Endothelial cell of umbilical vein (primary cell): ENCODE measurements at regions not wholly inside any gene's neighbourhood (a gene's known extent, or its start where the extent isn't known, plus 50 kb on each side); places are given as distances from the start of the nearest gene placed in this dataset.
A peak's percentile ranks its signal among the peaks of the same experiment; 100 is the strongest.

Source experiments
- BruUV-seq: library from RNA; stranded (reverse); fragments of 400-500 nt; replicated peaks from 2 replicates; lab custom pipeline; 2021; lab: Mats Ljungman, UMichigan
- CTCF ChIA-PET: fragments of 300-600, 350-600 bp; sonication (Branson Sonifier 250); formaldehyde crosslinking; loops from one replicate; lab custom pipeline; 2021; ENCODE audit warnings: antibody characterized with exemption, inconsistent platforms; lab: Charles Lee
- POLR2A ChIA-PET: fragments of 300-600, 350-600 bp; sonication (Branson Sonifier 250); formaldehyde crosslinking; loops from one replicate; lab custom pipeline; 2021; ENCODE audit warnings: antibody characterized with exemption, inconsistent platforms; lab: Charles Lee
- DNase-seq: peaks from one replicate; pipeline ENCODE4 v3.0.0-alpha.2; 2011; ENCODE audit warnings: low read depth, low spot score
- FAIRE-seq: peaks from 2 replicates; lab custom pipeline; 2011; peaks lifted over from hg19 to GRCh38; lab: Jason Lieb, UNC
- H2AFZ ChIP-seq: 2 replicates; pipeline ENCODE4 v1.6.0; 2012; ENCODE audit warnings: low read depth, low read length, control low read depth, inconsistent platforms
- H3K27ac ChIP-seq: 2 replicates; pipeline ENCODE4 v1.5.1; 2011; ENCODE audit warnings: low read depth, mild to moderate bottlenecking, control low read depth, low read length, moderate library complexity; ENCODE audit not compliant: insufficient read depth
- H3K27me3 ChIP-seq, 2 experiments: 2 replicates each; pipeline versions ENCODE4 v1.6.0 to v1.6.1; 2011; ENCODE audit warnings: low read length in 2 of 2, mixed read lengths in 1 of 2; ENCODE audit not compliant: control insufficient read depth in 2 of 2, insufficient read depth in 2 of 2
- H3K36me3 ChIP-seq, 2 experiments: 2 replicates in 1 of 2; 3 replicates in 1 of 2; pipeline ENCODE4 v1.5.1; 2011; ENCODE audit warnings: low read length in 2 of 2, mild to moderate bottlenecking in 1 of 2, moderate library complexity in 1 of 2; ENCODE audit not compliant: control insufficient read depth in 2 of 2, insufficient read depth in 2 of 2; ENCODE audit errors: extremely low read depth in 1 of 2
- H3K4me1 ChIP-seq: 3 replicates; pipeline ENCODE4 v1.5.1; 2011; ENCODE audit warnings: mild to moderate bottlenecking, low read length; ENCODE audit not compliant: control insufficient read depth, insufficient read depth; ENCODE audit errors: extremely low read depth
- H3K4me2 ChIP-seq: 2 replicates; pipeline ENCODE4 v1.6.1; 2011; ENCODE audit warnings: low read length, control low read depth, mixed read lengths; ENCODE audit not compliant: insufficient read depth
- H3K4me3 ChIP-seq, 3 experiments: fragments of 200-600 bp in 1 of 3; sonication (generic), shearing (Covaris generic) in 1 of 3; replicated peaks in 1 of 3; 2 replicates each; pipeline ENCODE4 v1.5.1; 2011 to 2016; ENCODE audit warnings: control low read depth in 3 of 3, low read length in 3 of 3, mild to moderate bottlenecking in 2 of 3, inconsistent platforms in 1 of 3, low read depth in 1 of 3, moderate library complexity in 1 of 3; ENCODE audit not compliant: insufficient read depth in 1 of 3
- H3K79me2 ChIP-seq: 2 replicates; pipeline ENCODE4 v1.6.0; 2012; ENCODE audit warnings: low read length, inconsistent platforms; ENCODE audit not compliant: control insufficient read depth, insufficient read depth
- H3K9ac ChIP-seq: replicated peaks from 2 replicates; pipeline ENCODE3; 2011; ENCODE audit warnings: low read length, control low read depth; ENCODE audit not compliant: insufficient read depth; ENCODE audit errors: extremely low read depth
- H3K9me1 ChIP-seq: replicated peaks from 3 replicates; pipeline ENCODE4 v1.6.0; 2011; ENCODE audit warnings: mild to moderate bottlenecking, low read length; ENCODE audit not compliant: control insufficient read depth, insufficient read depth; ENCODE audit errors: extremely low read depth
- H3K9me3 ChIP-seq: replicated peaks from 2 replicates; pipeline ENCODE4 v1.5.1; 2012; ENCODE audit warnings: low read length, inconsistent platforms; ENCODE audit not compliant: control insufficient read depth, insufficient read depth
- H4K20me1 ChIP-seq: replicated peaks from 2 replicates; pipeline ENCODE3; 2011; ENCODE audit warnings: mild to moderate bottlenecking, low read length; ENCODE audit not compliant: control insufficient read depth, insufficient read depth; ENCODE audit errors: extremely low read depth
- CTCF ChIP-seq, 2 donors: IDR thresholded peaks; 1 replicate in 1 of 2; 2 replicates in 1 of 2; pipeline ENCODE4 v1.5.1; 2011; ENCODE audit warnings: low read length in 2 of 2, mild to moderate bottlenecking in 2 of 2, moderate library complexity in 2 of 2, control low read depth in 1 of 2, inconsistent platforms in 1 of 2, low read depth in 1 of 2; ENCODE audit not compliant: insufficient read depth in 1 of 2; ENCODE audit errors: extremely low read depth in 1 of 2
- EZH2 ChIP-seq: IDR thresholded peaks from 2 replicates; pipeline ENCODE4 v1.6.1; 2012; ENCODE audit warnings: borderline replicate concordance, low read depth, mild to moderate bottlenecking, moderate library complexity, low read length, inconsistent platforms; ENCODE audit not compliant: severe bottlenecking
- FOS ChIP-seq: IDR thresholded peaks from 2 replicates; pipeline ENCODE4 v1.6.1; 2011; ENCODE audit warnings: mild to moderate bottlenecking, low read length, moderate library complexity, borderline replicate concordance; ENCODE audit not compliant: insufficient read depth
- GATA2 ChIP-seq: IDR thresholded peaks from 2 replicates; pipeline ENCODE4 v1.7.0; 2011; ENCODE audit warnings: low read depth, mild to moderate bottlenecking, moderate library complexity, mixed read lengths, low read length; ENCODE audit not compliant: insufficient read length, insufficient read depth
- JUN ChIP-seq: IDR thresholded peaks from 2 replicates; pipeline ENCODE4 v1.6.1; 2011; ENCODE audit warnings: borderline replicate concordance, low read depth; ENCODE audit not compliant: insufficient read length, insufficient read depth
- MAX ChIP-seq: IDR thresholded peaks from 2 replicates; pipeline ENCODE4 v1.6.1; 2011; ENCODE audit not compliant: insufficient read depth, insufficient read length
- MYC ChIP-seq: IDR thresholded peaks from one replicate; pipeline ENCODE4 v1.6.1; 2011; ENCODE audit warnings: mild to moderate bottlenecking, low read depth, low read length
- POLR2A ChIP-seq: IDR thresholded peaks from 2 replicates; pipeline ENCODE4 v1.6.1; 2012; ENCODE audit warnings: low read depth, mild to moderate bottlenecking, control low read depth, low read length
- POLR2AphosphoS5 ChIP-seq: IDR thresholded peaks from 2 replicates; pipeline ENCODE4 v1.6.1; 2012; ENCODE audit warnings: low read depth, mild to moderate bottlenecking, control low read depth, low read length, moderate library complexity; ENCODE audit not compliant: insufficient read depth
- dilution Hi-C: fragments of 300-500 bp; cut with MboI; formaldehyde crosslinking; loops from one replicate; pipeline ENCODE4 v1.15.0; 2019; ENCODE audit warnings: low sequenced_read_pairs; ENCODE audit not compliant: extremely low pct_ligation_motif_present
- intact Hi-C: fragments of 100-400 bp; cut with micrococcal nuclease; formaldehyde crosslinking; loops from one replicate; pipeline ENCODE4 v1.10.0; 2022

- POLR2A ChIA-PET, result no interaction called here
- no peak for FAIRE-seq
- no peak for DNase-seq
- Histone ChIP-seq H3K4me2 (no peak overlapping the region), H4K20me1 (no peaks in the 10 kb centered on the region), H3K4me3 (no peak overlapping the region), H3K9me3 (no peaks in the 10 kb centered on the region), H3K9me1 (no peaks in the 10 kb centered on the region), H3K36me3 (no peaks in the 10 kb centered on the region), H3K79me2 (no peaks in the 10 kb centered on the region), H3K4me1 (no peaks in the 10 kb centered on the region), H2AFZ (no peak overlapping the region), H3K27ac (no peak overlapping the region), H3K27me3 (no peaks in the 10 kb centered on the region), H3K9ac (no peak overlapping the region)
- dilution Hi-C loops, result no loop called here
- intact Hi-C loops, result no loop called here
- CTCF ChIA-PET, result no interaction called here
- no TSS peak for BruUV-seq
- TF ChIP-seq FOS (peak; percentile 44), POLR2A (no peak)
Measured at GRCh38 chr4:33411182-33411581, 2691.0 kb downstream of the PCDH7 start.

- ChIA-PET CTCF (no interaction called here), POLR2A (no interaction called here)
- Histone ChIP-seq H3K27me3 (no peaks in the 10 kb centered on the region), H3K4me2 (no peak overlapping the region), H2AFZ (no peak overlapping the region), H3K27ac (no peak overlapping the region), H3K4me3 (no peak overlapping the region), H3K9me1 (no peaks in the 10 kb centered on the region), H3K36me3 (no peaks in the 10 kb centered on the region), H3K9ac (no peak overlapping the region), H3K9me3 (no peaks in the 10 kb centered on the region), H4K20me1 (no peaks in the 10 kb centered on the region), H3K79me2 (no peaks in the 10 kb centered on the region), H3K4me1 (no peaks in the 10 kb centered on the region)
- dilution Hi-C loops (no loop called here), intact Hi-C loops (no loop called here)
- no peak for FAIRE-seq
- no peak for DNase-seq
- no TSS peak for BruUV-seq
- TF ChIP-seq JUN, result no peak
- no peak for TF ChIP-seq FOS
- no peak for TF ChIP-seq EZH2
- no peak for TF ChIP-seq MAX
- no peak for TF ChIP-seq CTCF (IDR thresholded peaks at IDR 0.05; ENCODE audit: extremely low read depth in 1 of 2, insufficient read depth in 1 of 2, low read depth in 1 of 2, low read length in 2 of 2)
- no peak for TF ChIP-seq POLR2A
- no peak for TF ChIP-seq MYC
- TF ChIP-seq POLR2AphosphoS5, result no peak
- no peak for TF ChIP-seq GATA2
Measured at GRCh38 chr4:33421887-33422286, 2701.7 kb downstream of the PCDH7 start.
